GM23248 (cell line): ENCODE measurements at regions not wholly inside any gene's neighbourhood (a gene's known extent, or its start where the extent isn't known, plus 50 kb on each side); places are given as distances from the start of the nearest gene placed in this dataset.

Experiments
- EZH2 ChIP-seq: fragments of 200-600 bp; sonication (generic); IDR thresholded peaks from 2 replicates; pipeline ENCODE4 v1.6.1; 2018; ENCODE audit warnings: antibody characterized with exemption, mild to moderate bottlenecking; ENCODE audit not compliant: insufficient read depth, poor library complexity, severe bottlenecking
- EZH2phosphoT487 ChIP-seq: fragments of 200-600 bp; sonication (generic); IDR thresholded peaks from 2 replicates; pipeline ENCODE4 v1.6.1; 2018; ENCODE audit warnings: antibody characterized with exemption, moderate library complexity, mild to moderate bottlenecking, low read depth; ENCODE audit not compliant: insufficient read depth

DNA sequence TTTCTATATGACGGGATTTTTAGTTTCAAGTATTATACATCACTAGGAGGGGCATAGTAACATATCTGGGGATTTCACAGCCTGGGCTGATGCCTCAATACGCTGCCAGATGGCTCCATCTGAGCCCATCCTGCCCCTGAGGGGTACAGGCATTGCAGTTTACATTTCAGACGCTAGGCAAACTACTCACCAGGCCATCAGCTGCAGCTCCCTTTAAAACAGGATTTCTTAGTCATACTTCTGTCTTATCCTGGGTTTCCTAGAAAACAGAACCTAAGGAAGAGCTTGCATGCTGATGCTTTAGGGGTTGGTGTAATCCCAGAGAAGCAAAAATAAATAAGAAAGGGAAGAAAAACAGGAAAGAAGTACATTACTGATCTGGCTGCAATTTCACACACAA is 372.8 kb upstream of the PIK3R1 start:
- TF ChIP-seq EZH2 (no peak), EZH2phosphoT487 (no peak)
